ENCODE measurements at regions not wholly inside any gene's neighbourhood (a gene's known extent, or its start where the extent isn't known, plus 50 kb on each side); places are given as distances from the start of the nearest gene placed in this dataset.

GRCh38 chr14:51441001-51441400, 201.0 kb downstream of the TMX1 start:
- Histone ChIP-seq H3K4me3 (ENCODE audit: low read depth, low read length) (no peak overlapping the region), H3K27ac (peak overlapping the region; percentile 98), H3K27me3 (replicated peaks) (no peaks in the 10 kb centered on the region), H3K36me3 (replicated peaks) (no peaks in the 10 kb centered on the region)
- no peak for TF ChIP-seq CTCF (IDR thresholded peaks at IDR 0.05; ENCODE audit: low read depth, low read length, missing control alignments)
- in situ Hi-C loops (cut with HindIII; ENCODE audit: low pct_ligation_motif_present, low sequenced_read_pairs): no loop called here
- DNase-seq: no peak

DNA sequence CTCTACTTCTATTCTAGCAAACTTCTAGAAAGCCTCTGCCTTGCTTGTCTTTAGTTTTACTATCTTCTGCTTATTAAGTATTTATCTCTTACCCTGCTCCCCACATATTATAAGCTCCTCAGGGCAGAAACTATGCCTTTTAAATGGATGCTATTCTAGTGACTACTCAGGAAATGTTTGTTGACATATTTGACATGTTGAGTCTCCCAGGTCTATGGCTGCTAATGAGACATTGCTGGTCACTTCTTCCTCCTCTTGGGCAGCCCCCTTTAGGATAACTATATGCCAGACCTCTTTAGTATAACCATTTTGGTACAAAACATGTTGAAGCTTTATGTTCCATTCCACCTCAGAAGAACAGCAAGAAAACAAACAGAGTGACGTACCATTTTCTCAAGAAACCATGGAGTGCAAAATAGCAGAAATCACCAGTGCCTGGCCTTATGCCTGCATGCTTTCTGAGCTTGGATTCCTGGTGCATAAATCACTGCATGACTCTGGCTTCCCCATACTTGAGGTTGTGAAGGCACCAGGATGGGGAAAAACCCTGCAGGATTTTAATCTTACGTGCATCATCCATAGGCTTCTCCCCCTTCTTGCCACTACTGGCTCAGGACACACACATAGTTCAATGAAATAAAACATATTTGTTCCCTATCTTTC, 202.6 kb downstream of the TMX1 start:
- in situ Hi-C loops (cut with HindIII; ENCODE audit: low pct_ligation_motif_present, low sequenced_read_pairs): no loop called here
- no peak for TF ChIP-seq CTCF (IDR thresholded peaks at IDR 0.05; ENCODE audit: low read depth, low read length, missing control alignments)
- Histone ChIP-seq H3K27me3 (replicated peaks) (no peaks in the 10 kb centered on the region), H3K27ac (peak overlapping the region; percentile 98), H3K4me3 (ENCODE audit: low read depth, low read length) (no peak overlapping the region), H3K36me3 (replicated peaks) (no peaks in the 10 kb centered on the region)
- DNase-seq: peak; percentile 98

DNA sequence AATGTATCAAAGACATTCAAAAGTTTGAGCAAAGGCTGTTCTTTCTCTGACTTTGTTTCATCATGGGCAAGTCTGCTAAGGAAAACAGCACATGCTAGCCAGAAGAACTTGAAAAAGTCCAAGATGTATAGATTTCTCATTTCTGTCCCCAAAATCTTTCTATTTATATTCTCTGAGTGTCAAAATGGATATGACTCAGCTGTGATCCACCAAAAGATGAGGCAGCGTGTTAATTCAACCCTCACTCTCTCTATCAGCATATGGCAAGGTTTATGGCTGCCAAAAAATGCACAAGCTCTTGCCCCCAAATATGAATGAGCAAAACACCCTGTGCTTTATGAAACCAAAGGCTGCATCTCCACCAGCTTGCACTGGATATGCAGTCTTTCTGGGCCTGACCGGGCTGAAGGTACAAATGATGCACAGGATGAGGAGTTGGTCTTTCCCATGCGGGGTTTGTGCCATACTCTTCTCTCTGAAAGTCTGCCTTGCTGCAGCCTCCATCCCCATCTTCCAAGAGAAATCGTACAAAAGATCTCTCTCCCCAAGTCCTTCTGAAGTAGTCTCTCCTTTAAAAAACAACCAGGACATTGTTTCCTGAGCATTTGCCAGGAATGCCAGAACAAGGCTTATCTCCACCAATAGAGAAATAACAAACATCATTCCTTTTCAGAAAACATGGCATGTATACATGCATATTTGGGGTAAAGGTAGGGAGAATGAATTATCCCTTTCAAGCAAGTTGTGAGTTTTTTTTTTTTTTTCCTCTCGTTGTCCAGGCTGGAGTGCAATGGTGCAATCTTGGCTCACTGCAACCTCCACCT, 203.4 kb downstream of the TMX1 start:
- no peak for TF ChIP-seq CTCF (IDR thresholded peaks at IDR 0.05; ENCODE audit: low read depth, low read length, missing control alignments)
- in situ Hi-C loops (cut with HindIII; ENCODE audit: low pct_ligation_motif_present, low sequenced_read_pairs): no loop called here
- H3K27me3 ChIP-seq (replicated peaks): no peaks in the 10 kb centered on the region
- H3K27ac ChIP-seq: peak overlapping the region; percentile 98
- DNase-seq: peak; percentile 39
- no peak overlapping the region for H3K4me3 ChIP-seq (ENCODE audit: low read depth, low read length)
- H3K36me3 ChIP-seq (replicated peaks): no peaks in the 10 kb centered on the region

DNA sequence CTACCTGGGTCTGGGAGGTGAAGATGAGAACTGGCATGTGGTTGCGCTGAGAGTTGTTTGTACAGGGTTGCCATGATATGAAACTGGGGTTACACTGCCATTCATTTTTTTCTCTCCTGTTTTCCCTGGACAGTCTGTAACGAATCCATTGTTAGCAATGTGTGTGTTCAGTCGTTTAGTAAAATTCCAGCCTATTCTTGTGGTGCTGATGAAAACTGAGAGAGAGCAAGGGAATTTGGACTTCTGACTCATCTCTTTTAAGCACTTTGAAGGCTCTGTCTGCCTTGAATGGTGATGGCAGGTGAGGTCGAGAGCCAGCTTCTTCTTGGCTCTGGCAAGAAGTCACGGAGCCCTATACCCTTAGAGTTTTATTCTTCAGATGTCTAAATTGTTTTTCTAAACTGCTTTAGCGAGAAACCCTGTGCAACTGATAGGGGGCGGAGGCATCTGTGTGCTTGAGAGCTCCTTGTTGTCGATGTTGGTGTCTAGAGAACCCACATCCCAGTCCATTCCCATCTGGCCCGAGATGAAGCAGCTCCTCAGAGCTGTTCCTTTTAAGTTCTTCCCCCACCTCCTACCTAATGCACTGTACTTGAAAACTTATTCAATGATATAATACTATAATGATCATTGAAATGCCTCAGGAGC, 204.4 kb downstream of the TMX1 start:
- Histone ChIP-seq H3K27me3 (replicated peaks) (no peaks in the 10 kb centered on the region), H3K4me3 (ENCODE audit: low read depth, low read length) (no peak overlapping the region), H3K27ac (peak overlapping the region; percentile 98), H3K36me3 (replicated peaks) (no peaks in the 10 kb centered on the region)
- in situ Hi-C loops (cut with HindIII; ENCODE audit: low pct_ligation_motif_present, low sequenced_read_pairs): no loop called here
- no peak for TF ChIP-seq CTCF (IDR thresholded peaks at IDR 0.05; ENCODE audit: low read depth, low read length, missing control alignments)
- no peak for DNase-seq

DNA sequence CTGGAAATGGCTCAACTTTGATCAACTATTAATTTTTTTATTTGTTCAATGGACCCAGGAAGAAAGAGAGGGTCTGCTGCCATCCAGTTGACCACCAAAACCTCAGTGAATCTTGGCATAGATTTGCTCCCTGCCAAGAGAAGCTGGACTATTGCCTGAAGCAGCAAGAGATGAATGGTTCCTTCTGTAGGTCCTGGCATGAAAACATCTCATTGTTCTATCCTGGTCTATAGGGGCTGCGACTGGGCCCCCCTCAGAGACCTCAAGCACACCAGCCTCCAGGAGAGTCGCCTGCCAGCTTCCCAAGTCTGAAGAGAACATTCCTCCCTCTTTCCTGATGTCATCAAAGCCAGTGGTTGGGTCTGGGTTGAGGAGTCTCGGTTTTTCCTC, 204.9 kb downstream of the TMX1 start:
- in situ Hi-C loops (cut with HindIII; ENCODE audit: low pct_ligation_motif_present, low sequenced_read_pairs): no loop called here
- no peak for DNase-seq
- TF ChIP-seq CTCF (IDR thresholded peaks at IDR 0.05; ENCODE audit: low read depth, low read length, missing control alignments): no peak
- Histone ChIP-seq H3K36me3 (replicated peaks) (no peaks in the 10 kb centered on the region), H3K4me3 (ENCODE audit: low read depth, low read length) (no peak overlapping the region), H3K27ac (no peak overlapping the region), H3K27me3 (replicated peaks) (no peaks in the 10 kb centered on the region)

All from brain microvascular endothelial cell (primary cell).